Tibial nerve (tissue), 4 donors: ENCODE measurements at regions not wholly inside any gene's neighbourhood (a gene's known extent, or its start where the extent isn't known, plus 50 kb on each side); places are given as distances from the start of the nearest gene placed in this dataset.

ENCODE experiments used
- CTCF ChIP-seq, 5 experiments: fragments of 200-600 bp in 3 of 5; fragments of 450-650 bp in 2 of 5; sonication (generic) in 3 of 5; IDR thresholded peaks; one replicate each; pipeline ENCODE4 v1.5.1; 2016 to 2019; ENCODE audit warnings: antibody characterized with exemption in 5 of 5, mild to moderate bottlenecking in 3 of 5, moderate library complexity in 2 of 5
- EP300 ChIP-seq, 2 donors: sonication (generic); formaldehyde crosslinking; IDR thresholded peaks; one replicate each; pipeline ENCODE4 v1.6.1; 2017; ENCODE audit warnings: antibody characterized with exemption in 2 of 2, mild to moderate bottlenecking in 1 of 2
- POLR2A ChIP-seq, 2 donors: fragments of 450-650 bp; IDR thresholded peaks; one replicate each; pipeline ENCODE4 v1.6.1; 2017; ENCODE audit warnings: antibody characterized with exemption in 2 of 2, mild to moderate bottlenecking in 2 of 2, moderate library complexity in 2 of 2

- TF ChIP-seq CTCF (IDR thresholded peaks at IDR 0.05): no peak
- TF ChIP-seq POLR2A (IDR thresholded peaks at IDR 0.05): no peak
- no peak for TF ChIP-seq EP300 (IDR thresholded peaks at IDR 0.05)
Observed at GRCh38 chr1:217011097-217011496, 287.9 kb upstream of the ESRRG start.
